ENCODE measurements at regions not wholly inside any gene's neighbourhood (a gene's known extent, or its start where the extent isn't known, plus 50 kb on each side); places are given as distances from the start of the nearest gene placed in this dataset.
"Not testable (repeated sequence)": the region's sequence is repeated elsewhere in the genome, so short reads cannot be mapped to it uniquely, and the experiment has no call there.

GRCh38 chr2:60357996-60358395 lies 195.5 kb downstream of the BCL11A start:
- no peak for DNase-seq (ENCODE audit: low spot score)

- DNase-seq (ENCODE audit: low spot score) = no peak
Measured at GRCh38 chr2:60356346-60356745, 197.1 kb downstream of the BCL11A start.

- no peak for DNase-seq (ENCODE audit: low spot score)
Measured at GRCh38 chr2:60355849-60356261, 197.6 kb downstream of the BCL11A start.

GRCh38 chr2:60354713-60355112 lies 198.7 kb downstream of the BCL11A start:
- DNase-seq (ENCODE audit: low spot score) = no peak

- no peak for DNase-seq (ENCODE audit: low spot score)
Measured at GRCh38 chr2:60353863-60354262, 199.6 kb downstream of the BCL11A start.

DNA sequence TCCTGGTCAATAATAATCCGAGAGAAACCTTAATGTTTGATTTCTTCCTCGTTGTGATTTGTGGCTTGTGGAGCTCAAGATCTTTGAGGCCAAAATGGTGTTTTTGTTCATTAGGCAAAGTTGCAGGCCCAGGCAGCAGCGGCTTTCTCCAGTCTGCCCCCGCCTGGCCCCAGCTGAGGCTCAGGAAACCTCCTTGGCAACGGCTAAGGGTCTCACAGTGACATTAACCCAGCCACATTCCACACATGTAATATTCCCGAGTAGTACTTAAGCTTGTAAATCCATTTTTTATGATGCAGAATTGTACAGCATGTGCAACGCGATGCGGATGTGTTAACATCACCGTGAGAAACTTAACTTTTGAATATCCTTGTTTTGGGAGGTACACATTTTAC lies 200.1 kb downstream of the BCL11A start:
- DNase-seq (ENCODE audit: low spot score) = no peak

- no peak for DNase-seq (ENCODE audit: low spot score)
Measured at GRCh38 chr2:60352491-60353405, 200.7 kb downstream of the BCL11A start.

- DNase-seq (ENCODE audit: low spot score) = no peak
Measured at GRCh38 chr2:60351802-60352201, 201.7 kb downstream of the BCL11A start.

DNA sequence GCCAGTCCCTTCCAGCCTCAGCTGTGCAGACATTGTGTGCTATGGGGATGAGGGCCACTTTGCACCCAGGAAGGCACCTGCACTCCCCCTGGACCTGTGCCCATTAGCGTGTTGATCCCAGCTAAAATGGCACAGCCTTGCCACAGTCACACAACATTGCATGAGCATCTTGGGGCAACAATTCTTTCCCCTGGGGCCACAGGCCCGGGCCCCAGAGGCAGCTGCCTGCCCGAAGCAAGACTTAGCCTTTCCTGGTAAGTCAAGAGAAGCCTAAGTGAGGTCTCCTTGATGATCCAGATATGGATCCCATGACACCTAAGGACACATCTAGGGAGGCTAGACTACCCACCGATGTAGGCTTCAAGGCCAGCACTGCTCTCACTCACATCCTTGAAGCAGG lies 202.1 kb downstream of the BCL11A start:
- no peak for DNase-seq (ENCODE audit: low spot score)

- DNase-seq (ENCODE audit: low spot score) = no peak
Measured at GRCh38 chr2:60350791-60351190, 202.7 kb downstream of the BCL11A start.

GRCh38 chr2:60347781-60348180 lies 205.7 kb downstream of the BCL11A start:
- DNase-seq (ENCODE audit: low spot score) = no peak

GRCh38 chr2:60342491-60342890 lies 211.0 kb downstream of the BCL11A start:
- not testable (repeated sequence) for DNase-seq (ENCODE audit: low spot score)

DNA sequence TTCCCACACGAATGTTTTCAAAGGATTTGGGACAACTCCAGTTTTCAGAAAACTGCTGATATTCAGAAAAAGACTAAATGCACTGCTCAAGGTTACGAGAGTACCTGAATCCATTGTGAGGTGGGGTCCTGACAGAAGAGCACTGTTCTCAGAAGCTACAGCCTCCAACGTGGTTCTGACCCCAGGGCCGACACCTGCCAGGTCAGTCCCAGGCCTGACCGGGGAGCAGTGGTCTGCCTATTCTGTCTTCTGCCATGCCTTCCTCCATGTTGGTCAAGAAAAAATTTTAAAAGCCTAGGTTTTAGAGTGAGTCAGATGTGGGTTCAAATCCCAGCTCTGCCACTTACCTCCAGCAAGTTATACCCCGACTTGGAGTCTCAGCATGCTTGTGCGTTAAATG lies 212.3 kb downstream of the BCL11A start:
- no peak for DNase-seq (ENCODE audit: low spot score)

DNA sequence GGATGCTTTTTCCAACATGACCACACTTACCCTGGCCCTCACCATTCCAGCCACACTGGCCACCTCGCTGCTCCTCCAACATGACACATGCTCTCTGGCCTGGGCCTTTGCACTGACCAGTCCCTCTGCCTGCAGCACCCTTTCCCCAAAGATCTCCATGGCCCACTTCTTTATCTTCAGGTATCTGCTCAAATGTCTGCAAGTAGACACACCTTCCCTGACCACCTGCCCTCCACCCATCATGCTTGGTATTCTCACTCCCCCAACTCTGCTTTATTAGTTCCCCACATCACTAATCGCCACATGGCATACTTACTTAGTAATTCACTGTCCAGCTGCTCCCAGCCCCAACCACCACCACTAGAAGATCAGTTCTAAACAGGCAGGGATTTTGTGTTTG lies 214.2 kb downstream of the BCL11A start:
- DNase-seq (ENCODE audit: low spot score) = no peak

DNA sequence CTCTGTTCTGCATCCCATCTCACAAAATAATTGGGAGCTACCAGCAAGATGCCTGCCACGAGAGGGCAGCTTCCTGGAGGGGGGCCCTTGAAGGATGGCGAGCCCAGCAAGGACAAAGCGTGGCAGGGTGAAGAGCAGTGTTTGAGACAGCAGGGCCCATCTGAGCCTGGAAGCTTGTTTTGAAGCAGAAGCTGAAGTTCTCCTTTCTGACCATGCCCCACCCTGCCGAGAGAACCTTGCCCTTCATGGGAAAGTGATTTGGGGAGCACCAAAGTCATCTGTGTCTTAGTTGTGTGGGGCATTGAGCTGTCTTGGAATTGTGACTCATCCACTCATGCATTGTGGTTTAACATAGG lies 216.3 kb downstream of the BCL11A start:
- no peak for DNase-seq (ENCODE audit: low spot score)

- no peak for DNase-seq (ENCODE audit: low spot score)
Measured at GRCh38 chr2:60336442-60337141, 216.9 kb downstream of the BCL11A start.

GRCh38 chr2:60335533-60336237 lies 217.8 kb downstream of the BCL11A start:
- DNase-seq (ENCODE audit: low spot score) = no peak

DNA sequence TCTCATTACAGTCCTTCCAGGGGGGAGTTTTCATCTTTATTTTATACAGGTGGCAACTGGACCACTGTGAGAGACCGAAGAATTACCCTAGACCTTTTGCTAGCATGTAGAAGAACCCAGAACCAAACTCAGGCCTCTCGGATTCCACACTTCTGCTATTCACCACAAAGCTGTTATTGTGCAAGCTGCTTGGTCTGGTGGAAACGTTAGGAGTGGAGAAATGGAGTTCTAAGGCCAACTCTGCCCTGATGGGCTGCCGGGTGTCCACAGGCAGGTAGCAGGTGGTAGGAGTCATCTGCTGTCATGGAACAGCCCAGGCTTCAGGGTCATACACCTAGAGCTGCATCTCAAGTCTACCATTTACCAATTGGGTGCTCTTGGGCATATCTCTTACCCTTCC lies 218.8 kb downstream of the BCL11A start:
- DNase-seq (ENCODE audit: low spot score) = no peak

- no peak for DNase-seq (ENCODE audit: low spot score)
Measured at GRCh38 chr2:60333264-60333663, 220.2 kb downstream of the BCL11A start.

- DNase-seq (ENCODE audit: low spot score) = no peak
Measured at GRCh38 chr2:60331115-60331809, 222.2 kb downstream of the BCL11A start.

GRCh38 chr2:60329225-60329624 lies 224.2 kb downstream of the BCL11A start:
- DNase-seq (ENCODE audit: low spot score) = no peak

DNA sequence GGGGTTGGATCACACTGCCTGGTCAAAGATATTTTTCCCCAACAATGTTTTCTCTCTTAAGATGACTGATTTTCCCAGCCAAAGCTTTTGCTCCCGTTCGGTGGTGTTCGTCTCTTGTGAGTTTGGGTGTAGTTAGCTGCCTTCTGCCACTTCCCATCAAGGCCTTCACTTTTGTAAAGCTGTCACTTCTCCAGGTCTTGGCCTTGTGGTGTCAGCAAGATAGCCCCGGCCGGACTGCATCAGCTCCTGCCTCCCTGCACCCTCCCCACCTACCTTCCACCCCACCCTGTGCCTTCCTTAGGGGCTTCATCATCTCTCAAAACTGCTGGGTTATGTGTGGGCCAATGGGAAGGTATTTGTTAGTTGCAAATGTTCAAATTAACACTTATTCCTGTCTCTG lies 228.9 kb downstream of the BCL11A start:
- DNase-seq (ENCODE audit: low spot score) = no peak
